Ovary (tissue), 3 donors: ENCODE measurements at regions not wholly inside any gene's neighbourhood (a gene's known extent, or its start where the extent isn't known, plus 50 kb on each side); places are given as distances from the start of the nearest gene placed in this dataset.

Source experiments
- EP300 ChIP-seq: sonication (generic); formaldehyde crosslinking; IDR thresholded peaks from one replicate; pipeline ENCODE4 v1.6.1; 2017; ENCODE audit warnings: antibody characterized with exemption
- POLR2A ChIP-seq: fragments of 450-650 bp; IDR thresholded peaks from one replicate; pipeline ENCODE4 v1.6.1; 2017; ENCODE audit warnings: antibody characterized with exemption, mild to moderate bottlenecking, moderate library complexity
- TF ChIP-seq, protein P1 (sequence below), 3 donors: fragments of 450-650 bp in 2 of 3; fragments of 200-600 bp in 1 of 3; IDR thresholded peaks; one replicate each; pipeline versions ENCODE4 v1.5.1 to v1.8.0; 2016 to 2022; ENCODE audit warnings: antibody characterized with exemption in 3 of 3, mild to moderate bottlenecking in 1 of 3
- donor health status: DM: no; HTN: no; CAD: no.

DNA sequence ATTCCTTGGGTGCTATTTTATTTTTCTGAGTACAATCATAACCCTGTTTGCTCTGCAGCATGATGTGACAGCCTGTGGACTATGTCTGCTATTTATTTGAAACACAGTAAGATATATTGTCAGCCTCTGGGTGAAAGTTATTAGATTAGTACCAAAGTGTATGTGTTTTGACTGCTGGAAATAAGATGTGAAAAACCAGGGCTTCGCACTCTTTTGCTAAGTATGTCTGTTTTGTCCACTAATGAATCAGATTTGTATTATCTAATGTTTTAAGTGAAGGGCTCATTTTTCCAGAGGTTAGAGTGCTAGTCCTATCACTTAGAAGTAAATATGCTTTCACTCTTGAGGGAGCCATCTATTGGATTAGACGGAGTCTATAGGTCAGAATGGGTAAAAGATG, 569.8 kb upstream of the FZD8 start:
- TF ChIP-seq, protein P1, sequence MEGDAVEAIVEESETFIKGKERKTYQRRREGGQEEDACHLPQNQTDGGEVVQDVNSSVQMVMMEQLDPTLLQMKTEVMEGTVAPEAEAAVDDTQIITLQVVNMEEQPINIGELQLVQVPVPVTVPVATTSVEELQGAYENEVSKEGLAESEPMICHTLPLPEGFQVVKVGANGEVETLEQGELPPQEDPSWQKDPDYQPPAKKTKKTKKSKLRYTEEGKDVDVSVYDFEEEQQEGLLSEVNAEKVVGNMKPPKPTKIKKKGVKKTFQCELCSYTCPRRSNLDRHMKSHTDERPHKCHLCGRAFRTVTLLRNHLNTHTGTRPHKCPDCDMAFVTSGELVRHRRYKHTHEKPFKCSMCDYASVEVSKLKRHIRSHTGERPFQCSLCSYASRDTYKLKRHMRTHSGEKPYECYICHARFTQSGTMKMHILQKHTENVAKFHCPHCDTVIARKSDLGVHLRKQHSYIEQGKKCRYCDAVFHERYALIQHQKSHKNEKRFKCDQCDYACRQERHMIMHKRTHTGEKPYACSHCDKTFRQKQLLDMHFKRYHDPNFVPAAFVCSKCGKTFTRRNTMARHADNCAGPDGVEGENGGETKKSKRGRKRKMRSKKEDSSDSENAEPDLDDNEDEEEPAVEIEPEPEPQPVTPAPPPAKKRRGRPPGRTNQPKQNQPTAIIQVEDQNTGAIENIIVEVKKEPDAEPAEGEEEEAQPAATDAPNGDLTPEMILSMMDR (IDR thresholded peaks at IDR 0.05): no peak
- TF ChIP-seq EP300: no peak
- TF ChIP-seq POLR2A: no peak
